CD4-positive, CD25-positive, alpha-beta regulatory T cell (primary cell): ENCODE measurements at regions not wholly inside any gene's neighbourhood (a gene's known extent, or its start where the extent isn't known, plus 50 kb on each side); places are given as distances from the start of the nearest gene placed in this dataset.

Source experiments
- ATAC-seq, 2 donors: fragments of 150-1000 bp; cut with Tn5 transposase; one replicate each; pipeline ENCODE4 v1.10.0; 2021; ENCODE audit warnings: low read depth in 2 of 2, moderate number of reproducible peaks in 2 of 2, moderate library complexity in 1 of 2
- DNase-seq, 3 donors: peaks; one replicate each; pipeline versions ENCODE4 v3.0.0 to v3.0.0-alpha.2; 2012 to 2022; ENCODE audit warnings: mixed read lengths in 1 of 3
- H3K27ac ChIP-seq: one replicate; pipeline ENCODE4 v1.7.0; 2013; ENCODE audit warnings: mild to moderate bottlenecking, low read length; ENCODE audit not compliant: insufficient read depth, poor library complexity, severe bottlenecking
- H3K27me3 ChIP-seq: one replicate; pipeline ENCODE4 v1.7.0; 2013; ENCODE audit warnings: low read length; ENCODE audit not compliant: control insufficient read depth, insufficient read depth
- H3K36me3 ChIP-seq: one replicate; pipeline ENCODE4 v1.7.0; 2013; ENCODE audit warnings: mild to moderate bottlenecking, low read length, moderate library complexity; ENCODE audit not compliant: control insufficient read depth, insufficient read depth
- H3K4me1 ChIP-seq: 2 replicates; pipeline ENCODE4 v1.7.0; 2013; ENCODE audit warnings: mild to moderate bottlenecking, low read length; ENCODE audit not compliant: insufficient read depth, control insufficient read depth, poor library complexity, severe bottlenecking
- H3K4me3 ChIP-seq: one replicate; pipeline ENCODE4 v1.7.0; 2013; ENCODE audit warnings: low read depth, mild to moderate bottlenecking, low read length, moderate library complexity
- H3K9me3 ChIP-seq, 2 experiments: 1 replicate in 1 of 2; 2 replicates in 1 of 2; pipeline ENCODE4 v1.7.0; 2013; ENCODE audit warnings: low read length in 2 of 2, mild to moderate bottlenecking in 1 of 2, moderate library complexity in 1 of 2; ENCODE audit not compliant: control insufficient read depth in 2 of 2
- H3K27ac Mint-ChIP-seq, 3 donors: one replicate each; pipeline ENCODE4 v1.8.0; 2020 to 2022; ENCODE audit warnings: mild to moderate bottlenecking in 3 of 3, mixed read lengths in 3 of 3, moderate library complexity in 2 of 3
- H3K27me3 Mint-ChIP-seq: one replicate; pipeline ENCODE4 v1.8.0; 2022; ENCODE audit warnings: mild to moderate bottlenecking, mixed read lengths
- H3K36me3 Mint-ChIP-seq: one replicate; pipeline ENCODE4 v1.8.0; 2020; ENCODE audit warnings: mixed read lengths
- H3K4me1 Mint-ChIP-seq, 4 donors: one replicate each; pipeline ENCODE4 v1.8.0; 2020 to 2022; ENCODE audit warnings: mixed read lengths in 4 of 4, mild to moderate bottlenecking in 1 of 4
- H3K4me3 Mint-ChIP-seq, 4 donors: one replicate each; pipeline ENCODE4 v1.8.0; 2020 to 2022; ENCODE audit warnings: mild to moderate bottlenecking in 4 of 4, mixed read lengths in 4 of 4, moderate library complexity in 3 of 4
- H3K9me3 Mint-ChIP-seq, 7 donors: one replicate each; pipeline ENCODE4 v1.8.0; 2020 to 2022; ENCODE audit warnings: mixed read lengths in 7 of 7, mild to moderate bottlenecking in 3 of 7, moderate library complexity in 2 of 7

DNA sequence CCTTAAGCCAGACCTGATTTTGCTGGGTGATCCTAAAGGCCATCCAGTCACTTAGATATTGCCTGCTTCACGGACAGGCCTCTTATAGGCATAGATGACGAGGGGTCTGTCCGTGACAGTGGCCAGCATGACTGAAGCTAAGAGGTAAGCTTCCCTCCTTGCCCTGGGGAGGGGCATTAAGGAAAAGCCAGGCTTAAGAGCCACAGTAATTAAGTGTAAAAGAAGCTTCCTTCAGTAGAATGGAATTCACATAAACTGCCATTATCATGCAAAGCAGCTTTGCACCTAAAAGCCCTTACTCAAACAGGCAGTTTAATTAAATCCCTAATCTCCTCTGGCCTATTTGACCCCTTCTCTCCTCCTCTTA lies 99.4 kb upstream of the PKDCC start:
- Mint-ChIP-seq H3K9me3 (no peaks in the 10 kb centered on the region), H3K4me1 (no peaks in the 10 kb centered on the region), H3K27me3 (peaks cover 16% of the 10 kb centered on the region), H3K4me3 (no peak overlapping the region), H3K27ac (no peak overlapping the region), H3K36me3 (no peaks in the 10 kb centered on the region)
- Histone ChIP-seq H3K36me3 (no peaks in the 10 kb centered on the region), H3K4me1 (no peaks in the 10 kb centered on the region), H3K4me3 (no peak overlapping the region), H3K27me3 (peaks cover 2% of the 10 kb centered on the region), H3K27ac (no peak overlapping the region), H3K9me3 (no peaks in the 10 kb centered on the region)
- DNase-seq (no peak), ATAC-seq (no peak)

DNA sequence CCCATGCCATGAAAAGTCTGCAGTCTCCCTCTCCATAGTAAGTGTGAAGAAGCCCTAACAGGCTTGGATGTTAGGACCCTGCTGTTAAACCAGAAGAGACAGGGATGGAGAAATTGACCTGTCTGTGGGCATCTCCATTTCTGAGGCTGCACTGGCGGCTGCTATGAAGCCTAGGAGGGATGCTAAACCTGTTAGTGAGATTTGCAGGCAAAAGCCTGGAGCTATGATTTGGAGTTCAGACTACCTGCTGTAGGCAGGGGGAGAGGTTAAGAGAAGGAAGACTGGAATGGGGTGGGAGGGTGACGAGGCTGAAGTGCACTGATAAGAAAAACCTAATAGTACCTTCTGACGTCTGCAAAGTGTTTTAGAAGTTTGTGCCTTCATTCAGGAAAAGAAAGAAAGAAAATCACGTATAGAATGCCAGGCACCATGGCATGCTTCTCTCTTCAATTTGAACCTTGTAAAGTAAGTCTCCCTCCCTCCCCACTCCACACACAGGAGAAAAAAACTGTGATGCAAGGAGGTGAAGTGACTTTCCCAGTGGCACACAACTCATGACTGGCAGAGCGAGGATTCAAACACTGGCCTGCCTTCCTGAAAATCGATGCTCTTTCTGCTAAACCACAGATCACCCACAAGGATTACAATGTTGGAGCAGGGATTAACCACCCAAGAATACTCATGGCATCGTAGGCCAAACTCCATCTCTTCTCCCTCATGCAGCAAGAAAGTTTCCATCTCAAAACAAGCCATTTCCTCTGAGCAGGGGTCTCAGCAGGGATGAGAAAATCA lies 98.5 kb upstream of the PKDCC start:
- no peak overlapping the region for H3K27ac Mint-ChIP-seq
- Histone ChIP-seq H3K4me1 (no peaks in the 10 kb centered on the region), H3K4me3 (no peak overlapping the region), H3K27ac (no peak overlapping the region), H3K9me3 (no peaks in the 10 kb centered on the region), H3K27me3 (peaks cover 2% of the 10 kb centered on the region), H3K36me3 (no peaks in the 10 kb centered on the region)
- no peak for DNase-seq
- ATAC-seq = no peak
- peaks cover 15% of the 10 kb centered on the region for H3K27me3 Mint-ChIP-seq
- H3K4me1 Mint-ChIP-seq = no peaks in the 10 kb centered on the region
- H3K9me3 Mint-ChIP-seq = no peaks in the 10 kb centered on the region
- no peaks in the 10 kb centered on the region for H3K36me3 Mint-ChIP-seq
- no peak overlapping the region for H3K4me3 Mint-ChIP-seq

DNA sequence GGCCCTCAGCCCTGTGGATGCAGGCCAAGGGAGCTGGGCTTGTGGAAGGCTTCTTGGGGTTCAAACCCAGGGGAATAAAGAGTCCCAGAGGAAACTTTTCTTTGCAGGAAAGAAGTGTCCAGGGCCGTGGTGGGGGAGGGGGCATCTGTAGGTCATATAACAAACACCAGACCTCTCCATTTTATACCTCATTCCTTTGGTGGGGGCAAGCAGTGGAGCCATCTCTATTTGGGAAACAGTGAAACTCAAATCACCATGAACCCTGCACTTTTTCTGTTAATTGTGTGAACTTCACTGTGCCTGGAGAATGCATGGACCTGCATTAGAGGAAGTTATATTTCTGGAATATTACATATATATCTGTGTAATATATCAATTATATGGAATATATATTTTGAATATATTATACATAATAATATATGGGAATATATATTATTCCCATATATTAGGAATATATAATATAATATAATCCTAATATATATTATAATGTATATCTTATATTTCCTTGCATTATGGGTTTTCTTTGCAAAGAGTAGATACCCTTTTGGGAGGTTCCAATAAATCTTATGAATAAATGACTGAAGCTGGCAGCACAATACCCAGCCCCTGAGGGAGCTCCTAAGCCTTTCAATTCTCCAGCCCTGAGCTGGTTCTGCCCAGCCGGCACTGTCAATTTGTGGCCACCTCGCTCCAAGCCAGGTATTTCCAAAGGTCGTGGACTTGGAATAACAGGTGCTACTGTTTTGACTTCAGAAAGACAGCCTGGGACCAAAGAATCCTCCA lies 97.7 kb upstream of the PKDCC start:
- peaks cover 9% of the 10 kb centered on the region for H3K27me3 Mint-ChIP-seq
- Histone ChIP-seq H3K27ac (no peak overlapping the region), H3K27me3 (no peaks in the 10 kb centered on the region), H3K4me1 (no peaks in the 10 kb centered on the region), H3K4me3 (no peak overlapping the region), H3K36me3 (no peaks in the 10 kb centered on the region), H3K9me3 (no peaks in the 10 kb centered on the region)
- H3K4me3 Mint-ChIP-seq = no peak overlapping the region
- DNase-seq (no peak), ATAC-seq (no peak)
- no peaks in the 10 kb centered on the region for H3K36me3 Mint-ChIP-seq
- no peak overlapping the region for H3K27ac Mint-ChIP-seq
- peaks cover 0 to 1% (median 0%) of the 10 kb centered on the region in 7 donors for H3K9me3 Mint-ChIP-seq
- no peaks in the 10 kb centered on the region for H3K4me1 Mint-ChIP-seq

DNA sequence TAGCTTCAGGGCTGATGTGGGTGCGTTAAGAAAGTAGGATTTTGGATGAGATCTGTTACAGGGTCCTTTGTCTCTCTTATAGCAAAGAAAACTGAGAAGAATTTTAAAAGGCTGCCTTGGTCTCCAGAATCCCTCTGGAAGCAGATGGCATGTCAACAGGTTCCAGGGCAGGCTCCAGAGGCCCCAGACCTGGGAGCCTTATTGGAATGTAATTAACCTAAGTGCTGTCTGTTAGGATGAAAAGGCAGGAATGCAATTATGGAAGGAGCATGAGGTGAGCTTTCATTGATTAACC lies 97.2 kb upstream of the PKDCC start:
- Mint-ChIP-seq H3K36me3 (no peaks in the 10 kb centered on the region), H3K4me3 (no peak overlapping the region), H3K9me3 (peaks cover 0 to 1% (median 0%) of the 10 kb centered on the region in 7 donors), H3K27ac (no peak overlapping the region), H3K27me3 (peaks cover 11% of the 10 kb centered on the region), H3K4me1 (no peaks in the 10 kb centered on the region)
- no peak overlapping the region for H3K4me3 ChIP-seq
- no peaks in the 10 kb centered on the region for H3K27me3 ChIP-seq
- H3K36me3 ChIP-seq = no peaks in the 10 kb centered on the region
- no peaks in the 10 kb centered on the region for H3K9me3 ChIP-seq
- ATAC-seq (no peak), DNase-seq (no peak)
- no peak overlapping the region for H3K27ac ChIP-seq
- no peaks in the 10 kb centered on the region for H3K4me1 ChIP-seq

DNA sequence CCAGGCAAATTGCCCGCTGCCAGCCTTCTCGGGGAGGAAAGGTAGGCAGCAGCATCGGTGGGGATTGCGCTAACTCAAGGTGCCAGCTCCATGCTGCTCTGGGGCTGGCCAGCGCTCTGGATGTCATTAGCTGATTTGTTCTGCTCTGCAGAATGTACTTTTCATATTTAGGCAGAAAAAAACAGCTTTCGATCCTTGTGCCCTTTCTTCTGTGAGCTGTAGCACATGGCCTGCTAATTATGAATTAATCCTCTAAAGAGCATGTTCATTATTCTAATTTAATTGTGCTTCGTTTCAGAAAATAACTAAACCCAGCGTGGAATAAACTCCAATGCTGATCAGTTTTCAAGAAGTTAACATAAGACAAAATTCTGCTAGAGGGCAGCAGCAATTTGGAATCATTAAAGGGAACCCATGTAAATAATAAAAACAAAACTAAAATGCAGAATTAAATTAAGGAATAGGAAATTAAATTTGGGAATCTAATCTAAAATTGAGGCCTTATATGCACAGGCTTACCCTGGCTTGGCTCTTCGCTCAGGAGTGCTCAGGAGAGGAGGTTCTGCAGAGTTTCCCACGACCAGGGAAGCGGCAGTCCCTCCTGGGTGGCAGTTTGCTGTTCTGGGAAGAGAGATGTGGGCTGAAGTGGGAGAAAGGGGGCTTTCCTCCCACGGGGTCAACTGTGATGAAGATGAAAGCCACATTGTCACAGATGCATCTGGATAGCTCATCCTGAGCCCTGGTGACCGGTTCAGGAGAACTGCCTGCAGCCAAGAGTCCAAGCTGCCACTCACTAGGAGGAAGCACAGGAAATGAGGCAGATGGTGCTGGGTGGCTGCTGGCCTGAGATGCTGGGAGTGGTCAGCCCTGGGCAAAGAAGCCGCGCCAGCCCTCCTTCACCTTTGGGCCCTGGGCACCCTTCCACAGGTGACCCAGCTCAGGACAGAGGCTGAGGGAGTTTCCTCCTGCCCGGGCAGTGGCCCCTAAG lies 93.2 kb upstream of the PKDCC start:
- no peaks in the 10 kb centered on the region for H3K36me3 ChIP-seq
- no peaks in the 10 kb centered on the region for H3K36me3 Mint-ChIP-seq
- no peak overlapping the region for H3K27ac ChIP-seq
- H3K9me3 ChIP-seq = no peaks in the 10 kb centered on the region
- no peak overlapping the region for H3K4me3 Mint-ChIP-seq
- ATAC-seq (no peak), DNase-seq (no peak)
- no peaks in the 10 kb centered on the region for H3K4me1 Mint-ChIP-seq
- no peaks in the 10 kb centered on the region for H3K4me1 ChIP-seq
- no peak overlapping the region for H3K27ac Mint-ChIP-seq
- H3K4me3 ChIP-seq = no peak overlapping the region
- peaks cover 0 to 1% (median 0%) of the 10 kb centered on the region in 7 donors for H3K9me3 Mint-ChIP-seq
- H3K27me3 Mint-ChIP-seq = peaks cover 17% of the 10 kb centered on the region
- H3K27me3 ChIP-seq = peaks cover 3% of the 10 kb centered on the region

DNA sequence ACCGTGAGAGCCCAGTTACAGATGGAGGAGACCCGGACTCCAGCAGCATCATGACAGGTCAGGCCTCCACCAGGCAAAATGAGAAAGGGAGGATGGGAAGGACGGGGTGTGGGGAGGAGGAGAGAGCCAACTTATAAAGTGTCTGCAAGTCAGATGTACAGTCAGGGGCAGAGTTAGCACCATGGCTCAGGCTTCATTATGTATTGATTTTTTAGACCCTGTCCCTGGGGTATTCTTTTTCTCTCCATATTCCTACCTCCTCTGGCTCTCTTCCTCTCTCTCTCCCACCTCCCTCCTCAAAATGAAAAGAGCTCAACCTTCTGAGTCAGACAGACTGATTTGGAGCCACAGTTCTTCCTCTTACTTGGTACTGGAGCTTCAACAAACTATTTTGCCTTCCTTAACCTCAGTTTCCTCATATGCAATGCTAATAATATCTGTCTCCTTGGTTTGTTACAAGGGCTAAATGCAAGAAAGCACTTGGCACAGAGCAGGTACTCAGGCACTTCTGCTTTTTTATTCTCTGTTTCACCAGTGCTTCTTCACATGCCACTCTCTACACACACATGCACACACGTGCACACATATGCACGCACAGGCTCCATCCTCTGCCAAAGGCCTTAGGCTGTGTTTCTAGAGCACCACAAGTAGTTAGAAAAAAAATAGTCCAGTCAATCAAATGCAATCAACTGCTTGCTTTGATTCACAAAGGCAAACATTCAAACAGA lies 92.3 kb upstream of the PKDCC start:
- Mint-ChIP-seq H3K27ac (no peak overlapping the region), H3K36me3 (no peaks in the 10 kb centered on the region), H3K9me3 (peaks cover 0 to 1% (median 0%) of the 10 kb centered on the region in 7 donors), H3K27me3 (peaks cover 23% of the 10 kb centered on the region), H3K4me3 (no peak overlapping the region), H3K4me1 (no peaks in the 10 kb centered on the region)
- ATAC-seq (no peak), DNase-seq (no peak)
- H3K4me1 ChIP-seq = no peaks in the 10 kb centered on the region
- no peaks in the 10 kb centered on the region for H3K36me3 ChIP-seq
- H3K4me3 ChIP-seq = no peak overlapping the region
- H3K27ac ChIP-seq = no peak overlapping the region
- H3K27me3 ChIP-seq = peaks cover 3% of the 10 kb centered on the region
- no peaks in the 10 kb centered on the region for H3K9me3 ChIP-seq

DNA sequence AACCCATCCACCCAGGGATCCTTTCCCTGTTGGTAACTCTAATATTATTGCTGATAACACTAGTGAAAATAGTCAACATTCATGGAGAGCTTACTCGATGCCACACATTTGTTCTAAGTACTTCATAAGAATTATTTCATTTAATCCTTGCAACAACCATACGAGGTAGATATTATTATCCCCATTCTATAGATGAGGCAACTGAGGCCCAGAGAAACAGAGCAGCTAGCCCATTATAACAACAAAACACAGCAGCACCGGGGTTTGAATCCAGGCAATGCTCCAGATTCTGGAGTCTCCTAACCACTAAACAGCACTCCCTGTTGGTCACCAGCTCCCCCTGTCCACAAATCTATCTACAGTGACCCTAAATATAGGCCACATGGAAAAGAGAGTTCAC lies 90.4 kb upstream of the PKDCC start:
- Mint-ChIP-seq H3K4me1 (no peaks in the 10 kb centered on the region), H3K36me3 (no peaks in the 10 kb centered on the region), H3K4me3 (no peak overlapping the region), H3K9me3 (peaks cover 0 to 1% (median 0%) of the 10 kb centered on the region in 7 donors), H3K27me3 (peaks cover 25% of the 10 kb centered on the region), H3K27ac (no peak overlapping the region)
- ATAC-seq (no peak), DNase-seq (no peak)
- Histone ChIP-seq H3K27ac (no peak overlapping the region), H3K27me3 (peaks cover 3% of the 10 kb centered on the region), H3K36me3 (no peaks in the 10 kb centered on the region), H3K4me1 (no peaks in the 10 kb centered on the region), H3K9me3 (no peaks in the 10 kb centered on the region), H3K4me3 (no peak overlapping the region)
